GM21367 (cell line): ENCODE measurements at regions not wholly inside any gene's neighbourhood (a gene's known extent, or its start where the extent isn't known, plus 50 kb on each side); places are given as distances from the start of the nearest gene placed in this dataset.
"Not testable (repeated sequence)": the region's sequence is repeated elsewhere in the genome, so short reads cannot be mapped to it uniquely, and the experiment has no call there.

Experiments used
- ATAC-seq: cut with Tn5 transposase; IDR thresholded peaks from one replicate; pipeline ENCODE4 v1.9.1; 2021; ENCODE audit not compliant: unreplicated experiment

GRCh38 chr1:120357046-120357445, 57.8 kb upstream of the NBPF8 start:
- not testable (repeated sequence) for ATAC-seq

- ATAC-seq, result not testable (repeated sequence)
These were observed 58.7 kb upstream of the NBPF8 start for GRCh38 chr1:120356170-120356569.

GRCh38 chr1:120354618-120355184, 60.1 kb upstream of the NBPF8 start:
- ATAC-seq, result peak; percentile 89

- not testable (repeated sequence) for ATAC-seq
These were observed 72.4 kb upstream of the NBPF8 start for GRCh38 chr1:120342231-120343073.

GRCh38 chr1:120341756-120342155, 73.1 kb upstream of the NBPF8 start:
- ATAC-seq, result not testable (repeated sequence)

- not testable (repeated sequence) for ATAC-seq
These were observed 73.7 kb upstream of the NBPF8 start for GRCh38 chr1:120340838-120341751.

GRCh38 chr1:120315738-120316137, 99.1 kb upstream of the NBPF8 start:
- ATAC-seq, result not testable (repeated sequence)

- ATAC-seq, result not testable (repeated sequence)
These were observed 102.9 kb upstream of the NBPF8 start for GRCh38 chr1:120311930-120312329.

GRCh38 chr1:120308940-120309578, 105.8 kb upstream of the NBPF8 start:
- ATAC-seq, result not testable (repeated sequence)

- ATAC-seq, result not testable (repeated sequence)
These were observed 109.8 kb upstream of the NBPF8 start for GRCh38 chr1:120305046-120305445.

GRCh38 chr1:120304341-120304740, 110.5 kb upstream of the NBPF8 start:
- not testable (repeated sequence) for ATAC-seq

GRCh38 chr1:120299433-120300057, 115.3 kb upstream of the NBPF8 start:
- not testable (repeated sequence) for ATAC-seq

- ATAC-seq, result not testable (repeated sequence)
These were observed 116.3 kb upstream of the NBPF8 start for GRCh38 chr1:120298487-120298886.

GRCh38 chr1:120297345-120297953, 117.4 kb upstream of the NBPF8 start:
- not testable (repeated sequence) for ATAC-seq

GRCh38 chr1:120290105-120290504, 113.8 kb upstream of the SEC22B start:
- ATAC-seq, result not testable (repeated sequence)

- ATAC-seq, result not testable (repeated sequence)
These were observed 113.3 kb upstream of the SEC22B start for GRCh38 chr1:120289601-120290074.

- not testable (repeated sequence) for ATAC-seq
These were observed 112.7 kb upstream of the SEC22B start for GRCh38 chr1:120288814-120289600.

- ATAC-seq, result not testable (repeated sequence)
These were observed 111.8 kb upstream of the SEC22B start for GRCh38 chr1:120288167-120288566.
